ENCODE measurements at regions not wholly inside any gene's neighbourhood (a gene's known extent, or its start where the extent isn't known, plus 50 kb on each side); places are given as distances from the start of the nearest gene placed in this dataset.

GRCh38 chr10:121183236-121183635 is 332.1 kb downstream of the WDR11 start:
- no peak for DNase-seq (ENCODE audit: low spot score)

- DNase-seq (ENCODE audit: low spot score): no peak
Measured at GRCh38 chr10:121183707-121184106, 332.5 kb downstream of the WDR11 start.

- DNase-seq (ENCODE audit: low spot score): no peak
Measured at GRCh38 chr10:121185816-121186455, 334.8 kb downstream of the WDR11 start.

- no peak for DNase-seq (ENCODE audit: low spot score)
Measured at GRCh38 chr10:121187391-121187790, 336.2 kb downstream of the WDR11 start.

- DNase-seq (ENCODE audit: low spot score): no peak
Measured at GRCh38 chr10:121188005-121188404, 336.8 kb downstream of the WDR11 start.

GRCh38 chr10:121189066-121189465 is 337.9 kb downstream of the WDR11 start:
- no peak for DNase-seq (ENCODE audit: low spot score)

- no peak for DNase-seq (ENCODE audit: low spot score)
Measured at GRCh38 chr10:121194696-121195523, 343.7 kb downstream of the WDR11 start.

GRCh38 chr10:121195524-121195910 is 344.4 kb downstream of the WDR11 start:
- DNase-seq (ENCODE audit: low spot score): no peak

- DNase-seq (ENCODE audit: low spot score): no peak
Measured at GRCh38 chr10:121199081-121199480, 347.9 kb downstream of the WDR11 start.

- no peak for DNase-seq (ENCODE audit: low spot score)
Measured at GRCh38 chr10:121205625-121206024, 354.5 kb downstream of the WDR11 start.

GRCh38 chr10:121211446-121211845 is 360.3 kb downstream of the WDR11 start:
- no peak for DNase-seq (ENCODE audit: low spot score)

- no peak for DNase-seq (ENCODE audit: low spot score)
Measured at GRCh38 chr10:121213437-121213836, 362.3 kb downstream of the WDR11 start.

- no peak for DNase-seq (ENCODE audit: low spot score)
Measured at GRCh38 chr10:121216295-121216694, 365.1 kb downstream of the WDR11 start.

- no peak for DNase-seq (ENCODE audit: low spot score)
Measured at GRCh38 chr10:121216721-121217181, 365.6 kb downstream of the WDR11 start.

GRCh38 chr10:121217331-121217730 is 366.2 kb downstream of the WDR11 start:
- DNase-seq (ENCODE audit: low spot score): no peak

- DNase-seq (ENCODE audit: low spot score): no peak
Measured at GRCh38 chr10:121221072-121221471, 369.9 kb downstream of the WDR11 start.

- DNase-seq (ENCODE audit: low spot score): no peak
Measured at GRCh38 chr10:121221991-121222390, 370.8 kb downstream of the WDR11 start.

GRCh38 chr10:121222842-121223241 is 371.7 kb downstream of the WDR11 start:
- DNase-seq (ENCODE audit: low spot score): no peak

- DNase-seq (ENCODE audit: low spot score): no peak
Measured at GRCh38 chr10:121231079-121231478, 367.2 kb downstream of the FGFR2 start.

GRCh38 chr10:121232494-121232893 is 365.8 kb downstream of the FGFR2 start:
- DNase-seq (ENCODE audit: low spot score): no peak

- DNase-seq (ENCODE audit: low spot score): no peak
Measured at GRCh38 chr10:121235692-121236091, 362.6 kb downstream of the FGFR2 start.

- no peak for DNase-seq (ENCODE audit: low spot score)
Measured at GRCh38 chr10:121236621-121237020, 361.6 kb downstream of the FGFR2 start.

- no peak for DNase-seq (ENCODE audit: low spot score)
Measured at GRCh38 chr10:121237718-121238117, 360.5 kb downstream of the FGFR2 start.

GRCh38 chr10:121240011-121240410 is 358.2 kb downstream of the FGFR2 start:
- no peak for DNase-seq (ENCODE audit: low spot score)
